Epidermal melanocyte (primary cell): ENCODE measurements at regions not wholly inside any gene's neighbourhood (a gene's known extent, or its start where the extent isn't known, plus 50 kb on each side); places are given as distances from the start of the nearest gene placed in this dataset.

ENCODE experiments used
- DNase-seq: peaks from one replicate; pipeline ENCODE4 v3.0.0; 2011; ENCODE audit warnings: low spot score; ENCODE audit not compliant: insufficient read length

DNA sequence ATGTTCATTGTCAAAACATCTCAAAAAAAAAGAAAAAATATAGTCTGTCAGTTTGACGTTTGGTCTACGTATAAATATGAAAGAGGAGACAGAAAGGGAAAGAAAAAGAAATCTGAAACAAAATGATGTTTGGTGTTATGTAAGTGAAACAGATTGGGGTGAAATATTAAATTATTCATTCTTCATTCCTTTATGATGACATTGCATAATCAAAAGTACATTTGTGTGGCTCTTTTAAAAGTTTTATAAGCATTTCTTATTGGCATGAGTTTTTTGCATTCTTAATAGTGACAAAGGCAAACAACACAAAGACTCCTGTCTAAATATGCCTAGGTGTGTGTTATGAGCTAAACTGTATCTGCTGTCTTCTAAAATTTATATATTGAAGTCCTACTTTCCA is 232.6 kb downstream of the EFNB2 start:
- no peak for DNase-seq

DNA sequence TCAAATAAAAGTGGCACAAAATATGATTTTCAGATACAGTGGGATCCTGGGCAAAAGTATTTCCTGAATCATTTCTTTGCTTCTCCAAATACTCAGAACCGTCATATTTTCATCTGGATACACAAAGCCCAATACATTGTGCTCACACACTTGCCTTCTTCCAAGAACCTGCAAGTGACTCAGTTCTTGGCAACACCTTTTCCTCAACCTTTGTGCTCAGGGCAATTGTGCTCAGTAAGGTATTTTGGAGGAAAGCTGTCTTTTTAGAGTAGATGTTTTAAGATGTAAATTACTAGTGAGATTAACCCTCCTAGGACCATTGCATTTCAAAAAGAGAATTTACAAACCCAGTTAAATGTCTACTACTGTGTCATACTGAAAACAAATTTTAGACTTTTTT is 233.5 kb downstream of the EFNB2 start:
- no peak for DNase-seq

DNA sequence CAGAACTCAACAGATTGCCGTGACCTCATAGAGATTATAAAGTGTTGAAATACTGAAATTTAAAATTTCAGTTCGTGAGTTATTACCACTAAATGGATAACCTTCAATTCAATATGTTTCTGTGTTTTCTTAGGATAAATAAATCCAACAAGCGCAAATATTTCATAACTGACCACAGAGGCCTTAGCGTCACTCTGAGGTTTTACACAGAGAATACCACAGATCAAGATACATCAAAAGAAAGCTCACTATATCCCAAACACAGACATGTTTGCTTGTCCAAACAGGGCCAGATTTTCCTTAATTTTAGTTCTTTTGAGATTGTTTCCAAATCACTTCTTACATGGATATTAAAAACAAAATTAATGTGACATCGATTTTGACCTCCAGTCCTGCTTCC is 235.8 kb downstream of the EFNB2 start:
- no peak for DNase-seq

DNA sequence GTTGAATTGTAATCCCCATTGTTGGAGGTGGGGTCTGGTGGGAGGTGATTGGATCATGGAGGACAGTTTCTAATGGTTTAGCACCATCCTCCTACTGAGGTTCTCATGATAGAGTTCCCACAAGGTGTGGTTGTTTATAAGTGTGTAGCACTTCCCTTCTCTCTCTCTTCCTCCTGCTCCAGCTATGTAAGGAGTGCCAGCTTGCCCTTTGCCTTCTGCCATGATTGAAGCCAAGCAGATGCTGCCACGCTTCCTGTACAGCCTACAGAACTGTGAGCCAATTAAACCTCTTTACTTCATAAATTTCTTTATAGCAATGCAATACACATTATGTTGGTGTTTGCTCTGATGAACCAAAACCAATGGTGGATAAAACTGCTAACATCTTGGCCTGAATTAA is 238.2 kb downstream of the EFNB2 start:
- no peak for DNase-seq

DNA sequence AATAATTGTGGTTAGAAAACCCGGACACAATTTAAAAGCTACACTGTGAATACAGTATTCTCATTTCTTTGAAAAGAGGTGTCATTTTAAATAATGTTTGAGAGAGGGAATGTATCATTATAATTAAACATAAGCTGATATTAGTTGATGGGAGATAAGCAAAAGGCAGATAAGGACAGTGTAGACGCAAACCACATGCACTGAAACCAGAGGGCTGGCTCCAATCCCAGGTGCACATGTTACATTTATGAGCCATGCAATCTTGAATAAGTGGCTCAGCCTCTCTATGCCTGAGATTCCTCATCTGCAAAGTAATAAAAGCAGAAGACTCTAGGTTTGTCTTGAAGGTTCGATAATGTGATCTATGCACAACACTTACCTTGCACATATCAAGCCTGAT is 238.7 kb downstream of the EFNB2 start:
- DNase-seq, result no peak

DNA sequence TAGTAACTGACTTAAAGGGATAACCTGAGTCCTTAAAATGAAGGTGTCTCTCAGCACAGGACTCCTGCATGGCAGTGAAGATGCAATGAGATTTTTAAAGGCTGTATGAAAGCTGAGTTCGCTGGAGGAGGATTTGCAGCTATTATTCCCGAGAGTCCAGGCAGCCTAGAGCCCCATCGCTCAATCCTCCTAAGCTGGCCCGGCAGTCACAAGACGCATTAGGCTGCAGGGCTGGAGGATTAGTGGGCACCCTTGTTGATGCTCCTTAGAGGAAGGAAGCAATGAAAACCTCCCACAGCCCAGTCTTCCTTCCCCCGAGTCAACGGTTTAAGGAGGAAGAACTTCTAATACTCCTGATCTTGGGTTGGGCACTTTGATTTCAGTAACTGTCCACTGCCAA is 239.5 kb downstream of the EFNB2 start:
- DNase-seq, result no peak

DNA sequence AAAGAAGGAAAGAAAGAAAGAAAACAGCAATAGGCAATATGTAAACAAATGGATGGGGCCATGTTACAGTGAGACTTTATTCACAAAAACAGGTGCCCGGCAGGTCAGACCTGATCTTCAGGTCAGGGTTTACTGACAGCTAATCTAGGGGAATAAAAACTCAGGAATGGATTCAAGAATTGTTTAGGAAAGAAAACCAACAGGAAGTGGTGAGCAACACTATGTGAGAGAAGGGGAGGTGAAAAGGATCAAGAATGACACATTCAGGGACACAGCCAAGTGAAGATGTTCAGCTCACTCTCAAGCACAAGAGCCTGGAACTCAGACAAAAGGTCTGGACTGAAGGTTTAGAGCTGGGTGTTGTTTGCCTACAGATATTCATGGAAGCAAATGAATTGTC is 244.5 kb downstream of the EFNB2 start:
- no peak for DNase-seq

DNA sequence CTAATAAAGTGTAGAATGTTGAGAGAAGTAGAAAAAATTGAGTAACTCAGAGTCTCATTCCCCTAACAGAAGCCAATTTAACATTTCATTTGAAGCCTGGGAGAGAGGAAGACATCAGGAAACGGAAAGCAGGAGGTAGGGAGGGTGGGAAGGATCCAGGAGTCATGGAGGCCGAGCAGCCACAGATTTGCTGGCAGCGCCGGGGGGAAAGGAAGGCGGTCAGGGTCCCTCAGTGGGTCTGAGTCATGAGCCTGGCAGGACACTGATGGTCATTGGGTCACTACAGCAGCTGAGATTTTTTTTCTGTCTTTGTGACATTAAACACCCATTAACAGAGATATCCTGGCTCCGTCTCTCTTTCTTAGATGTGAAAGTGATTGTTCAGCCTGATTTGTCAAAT is 248.1 kb downstream of the EFNB2 start:
- DNase-seq, result no peak

DNA sequence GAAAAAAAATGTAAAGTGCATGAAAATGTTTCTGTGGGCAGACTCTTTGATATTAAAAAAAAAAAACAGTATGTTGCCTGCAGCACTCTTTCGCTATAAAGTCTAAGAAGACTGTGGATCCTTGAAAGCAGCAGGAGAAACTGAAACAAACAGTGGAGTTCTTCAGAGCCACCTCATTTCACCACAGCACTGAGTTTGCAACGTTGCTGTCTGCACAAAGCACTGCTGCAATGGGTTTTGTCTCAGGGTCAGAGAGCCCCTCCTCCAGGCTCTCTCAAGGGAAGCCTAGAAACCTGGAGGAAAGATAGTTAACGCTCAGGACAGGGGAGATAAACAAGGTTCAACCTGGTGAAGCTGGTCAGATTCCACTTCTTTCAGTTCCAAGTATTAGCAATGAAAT is 248.7 kb downstream of the EFNB2 start:
- no peak for DNase-seq

DNA sequence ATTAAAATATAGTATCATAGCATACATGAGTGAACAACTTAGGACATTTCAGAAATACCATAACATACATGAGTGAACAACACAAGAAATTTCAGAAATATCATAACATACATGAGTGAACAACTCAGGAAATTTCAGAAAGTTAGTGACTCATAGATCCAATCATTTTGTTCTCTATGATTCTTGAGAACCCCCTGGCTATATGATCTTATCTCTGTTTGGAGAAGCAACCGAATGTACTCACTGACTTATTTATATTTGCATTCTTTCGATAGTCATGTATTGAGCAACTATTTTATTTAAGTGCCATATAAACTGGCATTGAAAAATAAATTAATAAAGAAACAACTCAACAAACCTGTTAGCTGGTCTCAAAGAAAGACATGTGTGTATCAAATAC is 251.1 kb downstream of the EFNB2 start:
- DNase-seq, result no peak

DNA sequence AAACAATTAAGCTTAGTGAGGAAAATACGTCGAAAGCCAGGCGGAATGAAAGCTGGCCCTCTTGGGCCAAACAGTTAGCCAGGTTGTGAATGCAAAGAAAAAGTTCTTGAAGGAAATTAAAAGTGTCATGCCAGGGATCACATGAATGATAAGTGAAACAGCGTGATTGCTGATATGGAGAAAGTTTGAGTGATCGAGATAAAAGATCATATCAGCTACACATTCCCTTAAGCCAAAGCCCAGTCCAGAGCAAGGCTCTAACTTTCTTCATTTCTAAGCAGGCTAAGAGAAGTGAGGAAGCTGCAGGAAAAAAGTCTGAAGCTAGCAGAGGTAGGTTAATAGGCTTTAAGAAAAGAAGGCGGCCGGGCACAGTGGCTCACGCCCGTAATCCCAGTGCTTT is 254.0 kb downstream of the EFNB2 start:
- DNase-seq, result no peak

DNA sequence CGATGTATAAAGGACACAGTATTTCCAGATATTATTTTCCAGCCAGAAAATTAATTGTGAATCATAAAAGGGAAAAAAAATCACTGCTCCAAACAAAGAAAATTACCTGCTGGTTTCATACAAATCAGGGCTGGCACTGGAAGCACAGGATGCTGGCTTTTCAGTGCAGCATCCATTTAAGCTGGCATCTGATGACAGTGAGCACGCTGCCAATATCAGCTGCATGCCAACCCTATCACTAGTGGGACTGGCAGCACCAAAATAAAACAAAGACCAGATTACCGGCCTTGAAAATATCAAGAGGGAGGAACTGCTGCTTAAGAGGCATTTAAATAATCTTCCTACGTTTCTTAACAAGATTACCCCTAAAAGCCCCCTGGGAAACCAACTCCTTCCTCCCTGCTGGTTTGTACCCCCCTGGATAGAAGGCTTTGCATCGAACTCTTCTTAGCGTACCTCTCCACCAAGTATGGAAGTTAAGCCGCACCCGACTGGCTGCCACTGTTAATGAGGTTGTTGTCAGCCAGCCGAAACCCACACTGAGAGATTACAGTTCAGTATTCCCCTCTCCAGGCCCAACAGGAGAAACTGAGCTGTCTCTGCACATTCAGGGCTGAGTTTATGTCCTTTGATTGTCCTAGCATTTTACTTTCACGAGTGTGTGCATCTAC is 257.8 kb downstream of the EFNB2 start:
- DNase-seq, result no peak

DNA sequence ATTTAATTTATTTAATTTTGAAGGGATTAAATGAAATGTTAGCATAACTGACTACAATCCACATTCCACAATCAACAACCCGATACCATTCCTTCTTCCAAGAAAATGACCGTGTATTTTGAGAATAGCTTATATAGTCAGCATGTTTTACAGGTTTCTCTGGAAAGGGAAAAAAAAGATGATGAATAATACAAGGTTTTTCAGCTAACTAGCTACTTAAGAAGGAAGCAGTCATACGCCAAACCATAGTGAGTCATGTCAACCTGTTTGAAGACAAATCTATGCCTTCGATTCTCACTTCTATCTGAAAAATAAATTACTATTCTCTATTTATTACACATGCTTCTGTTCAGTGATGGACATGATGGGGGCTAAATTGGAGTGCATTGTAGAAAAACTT is 258.6 kb downstream of the EFNB2 start:
- no peak for DNase-seq

DNA sequence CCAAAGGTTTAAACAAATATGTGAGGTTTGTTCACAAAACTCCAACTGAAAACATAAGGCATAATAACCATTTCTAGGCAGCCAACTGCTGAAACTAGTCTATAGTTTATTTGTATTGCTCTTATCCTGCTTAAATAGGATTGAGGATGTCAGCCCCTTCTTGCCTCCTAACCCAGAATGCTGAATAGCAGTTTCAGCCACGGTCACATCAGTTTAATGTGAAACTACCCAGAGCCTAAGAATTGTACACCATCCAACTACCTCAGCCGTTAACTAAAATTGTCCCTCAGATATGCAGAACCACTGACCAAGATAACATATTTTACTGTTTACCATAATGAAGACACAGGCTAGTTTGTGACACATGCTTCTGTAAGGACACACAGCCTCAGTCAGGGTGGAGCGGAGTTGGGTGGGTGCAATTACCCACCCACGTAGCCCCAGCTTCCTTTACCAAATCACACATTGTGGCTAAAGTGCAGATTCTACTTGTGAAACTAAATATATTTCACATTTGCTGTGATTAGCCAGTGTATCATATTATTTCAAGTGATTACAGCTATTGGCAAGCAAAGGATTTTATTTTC is 259.9 kb downstream of the EFNB2 start:
- DNase-seq, result no peak

DNA sequence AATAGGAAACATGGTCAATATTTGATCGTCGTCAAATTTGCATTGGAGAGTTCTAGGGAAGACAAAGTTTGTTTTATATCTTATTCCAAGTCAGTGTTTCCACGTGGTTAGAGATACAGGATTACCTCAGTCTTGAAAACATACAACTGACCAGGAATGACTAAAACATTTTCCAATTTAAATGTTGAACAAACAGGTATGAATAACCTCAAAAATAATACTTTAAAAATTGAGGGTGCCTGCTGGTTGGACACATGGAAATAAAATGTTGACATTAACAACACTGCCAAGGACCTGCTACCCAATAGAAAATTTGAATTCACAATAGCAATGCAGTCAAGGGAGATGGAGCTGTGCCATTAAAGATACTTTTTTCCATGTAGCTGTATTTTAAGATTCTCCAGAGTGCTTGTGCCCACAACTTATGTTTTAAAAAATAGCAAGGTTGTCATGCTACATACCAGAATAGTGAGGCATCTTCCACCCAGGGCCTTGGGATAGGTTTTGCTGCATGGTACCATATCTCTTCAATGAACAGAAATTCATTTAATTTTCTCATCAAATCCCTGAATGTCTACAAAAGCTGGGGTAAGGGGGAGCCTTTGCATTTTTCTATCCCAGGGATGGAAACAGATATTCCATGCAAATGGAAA is 260.8 kb downstream of the EFNB2 start:
- DNase-seq, result no peak

DNA sequence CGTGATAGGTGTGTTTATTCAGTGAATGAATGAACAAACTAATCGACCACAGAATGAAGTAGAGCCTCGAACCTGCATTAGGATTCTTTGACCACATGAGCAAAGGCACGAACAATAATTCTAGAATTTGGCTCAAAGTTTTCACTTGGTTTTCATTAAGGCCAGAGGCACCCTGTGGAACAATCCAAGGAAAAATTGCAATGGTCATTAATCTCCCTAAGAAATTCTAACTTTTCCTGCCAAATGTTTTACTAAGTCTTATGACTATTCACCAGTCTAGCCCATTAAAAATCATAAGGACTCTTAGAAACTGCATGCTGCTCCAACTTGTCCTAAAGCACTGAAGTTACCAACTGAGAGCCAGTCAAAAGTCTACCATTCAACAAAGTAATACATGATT is 271.7 kb downstream of the EFNB2 start:
- no peak for DNase-seq

DNA sequence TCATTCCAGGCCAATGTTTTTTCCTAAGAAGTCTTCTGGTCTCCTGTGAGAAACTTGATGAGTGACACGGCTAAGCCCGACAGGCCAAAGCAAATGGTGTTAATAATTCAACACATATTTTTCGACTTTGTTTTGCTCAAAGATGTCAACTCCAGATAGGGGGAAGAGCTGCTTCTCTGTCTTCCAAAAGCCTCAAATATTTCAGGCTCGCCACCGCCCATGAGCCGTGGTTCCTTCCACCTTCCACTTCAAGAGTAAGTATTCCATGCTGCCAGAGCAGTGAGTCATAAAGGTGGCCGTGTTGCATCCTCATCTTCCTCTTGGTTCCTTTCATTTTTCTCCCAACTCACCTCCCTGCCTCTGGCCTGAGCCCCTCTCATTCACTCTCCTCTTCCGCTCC is 272.6 kb downstream of the EFNB2 start:
- DNase-seq, result no peak

DNA sequence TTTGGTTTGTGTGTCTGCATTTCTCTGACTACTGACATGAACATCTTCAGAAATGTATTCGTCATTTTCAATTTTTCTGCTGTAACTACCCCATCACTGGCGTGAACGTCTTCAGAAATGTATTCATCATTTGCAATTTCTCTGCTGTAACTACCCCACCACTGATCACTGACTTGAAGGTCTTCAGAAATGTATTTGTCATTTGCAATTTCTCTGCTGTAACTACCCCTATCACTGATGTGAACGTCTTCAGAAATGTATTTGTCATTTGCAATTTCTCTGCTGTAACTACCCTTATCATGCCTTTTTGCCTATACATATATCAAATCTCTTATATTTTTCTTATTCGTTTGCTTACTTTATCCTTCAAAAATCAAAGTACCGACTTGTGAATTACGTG is 274.0 kb downstream of the EFNB2 start:
- DNase-seq, result no peak

DNA sequence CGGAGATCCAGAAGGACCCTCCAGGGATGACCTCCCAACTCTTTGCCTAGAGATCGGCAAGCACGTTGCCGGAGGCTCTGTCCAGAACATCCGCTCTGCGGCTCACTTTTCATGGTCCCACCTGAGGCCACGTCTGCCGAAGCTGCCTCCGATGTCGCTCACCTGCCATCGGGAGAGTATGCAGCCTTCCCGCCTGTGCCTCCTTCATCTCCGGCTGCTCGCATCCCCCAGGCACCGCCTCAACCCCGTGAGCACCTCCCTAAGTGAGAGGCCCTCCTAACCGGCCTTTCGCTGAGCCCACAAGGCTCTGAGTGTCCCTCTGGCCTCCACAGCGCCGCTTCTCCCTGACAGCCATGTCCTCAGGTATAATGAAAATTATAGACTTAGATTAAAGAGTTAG is 275.1 kb downstream of the EFNB2 start:
- DNase-seq, result no peak

DNA sequence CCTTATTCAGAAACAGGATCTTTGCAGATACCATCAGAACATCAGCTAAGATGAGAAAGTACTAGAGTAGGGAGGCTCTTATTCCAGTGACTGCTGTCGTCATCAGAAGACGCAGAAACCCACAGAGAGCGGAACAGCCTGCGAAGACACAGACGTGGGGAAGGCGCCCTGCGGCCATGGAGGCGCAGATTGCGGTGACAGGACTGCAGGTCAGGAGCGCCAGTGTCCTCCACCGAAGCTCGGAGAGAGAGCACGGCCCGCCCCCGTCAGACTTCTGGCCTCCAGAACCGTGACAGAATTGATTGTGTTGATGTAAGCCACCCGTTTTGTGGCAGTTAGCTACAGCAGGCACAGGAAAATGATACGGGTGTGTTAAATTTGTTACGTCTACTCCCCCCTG is 275.5 kb downstream of the EFNB2 start:
- DNase-seq, result no peak

DNA sequence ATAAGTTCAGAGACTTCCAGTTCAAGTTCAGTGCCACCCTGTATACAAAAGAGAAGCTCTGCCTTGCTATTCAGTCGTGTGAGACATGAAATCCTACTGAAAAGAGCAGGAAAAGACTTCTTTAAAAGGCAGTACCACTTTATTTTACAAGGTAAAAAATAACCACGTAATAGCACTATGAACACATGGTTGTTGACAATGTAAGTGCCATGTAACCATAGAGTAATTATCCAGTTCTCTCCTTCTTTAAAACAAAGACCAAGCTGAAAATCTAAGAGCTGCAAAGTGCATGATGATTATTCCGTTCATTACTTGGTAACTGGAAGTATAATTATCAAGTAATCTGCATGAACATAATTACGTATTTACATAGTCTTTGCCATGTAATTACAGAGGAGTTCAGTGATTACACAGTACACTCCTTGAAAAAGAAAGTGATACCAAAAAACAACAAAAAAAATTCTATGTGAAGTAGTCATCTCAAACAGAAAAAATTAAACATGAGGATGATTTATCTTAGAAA is 288.7 kb downstream of the EFNB2 start:
- DNase-seq, result no peak

DNA sequence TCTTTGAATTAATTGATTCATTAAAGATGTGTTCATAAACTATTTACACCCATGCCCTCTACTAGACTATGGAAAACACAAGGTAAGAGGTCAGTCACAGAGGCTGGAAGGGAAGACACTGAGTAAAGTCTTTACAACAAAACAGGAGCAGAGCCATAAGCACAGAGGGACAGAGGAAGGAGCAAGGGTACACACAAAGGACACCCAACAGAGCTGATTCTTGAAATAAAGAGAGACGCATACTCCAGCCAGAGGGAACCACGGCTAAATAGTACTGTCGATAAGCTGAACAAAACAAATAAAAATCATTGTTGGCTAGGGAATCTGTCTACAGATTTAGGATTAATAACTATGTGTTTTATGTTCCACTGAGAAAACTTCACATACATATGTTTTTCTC is 289.2 kb downstream of the EFNB2 start:
- DNase-seq, result no peak

DNA sequence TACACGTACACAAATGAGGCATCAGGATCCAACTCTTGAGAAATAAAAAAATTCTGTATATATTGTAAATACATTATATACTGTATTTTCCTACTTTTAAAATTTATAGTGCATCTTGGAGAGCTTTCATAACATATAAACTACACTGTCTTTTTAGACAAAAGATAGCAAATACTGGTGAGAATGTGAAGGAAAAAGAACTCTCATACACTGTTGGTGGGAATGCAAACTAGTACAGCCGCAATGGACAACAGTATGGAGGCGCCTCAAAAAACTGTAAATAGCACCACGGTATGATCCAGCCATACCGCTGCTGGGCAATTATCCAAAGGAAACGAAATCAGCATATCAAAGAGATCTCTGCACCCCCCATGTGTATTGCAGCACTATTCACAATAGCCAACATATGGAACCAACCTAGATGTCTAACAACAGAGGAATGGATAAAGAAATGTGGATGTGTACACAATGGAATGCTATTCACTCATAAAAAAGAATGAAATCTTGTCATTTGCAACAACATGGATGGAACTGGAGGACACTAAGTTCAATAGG is 292.4 kb downstream of the EFNB2 start:
- DNase-seq, result no peak
